Erythroblast (primary cell): ENCODE measurements at regions not wholly inside any gene's neighbourhood (a gene's known extent, or its start where the extent isn't known, plus 50 kb on each side); places are given as distances from the start of the nearest gene placed in this dataset.

ENCODE experiments used
- GATA1 ChIP-seq: IDR thresholded peaks from 2 replicates; pipeline ENCODE4 v1.6.1; 2011; ENCODE audit warnings: low read depth, mild to moderate bottlenecking, control low read depth, low read length, moderate library complexity
- POLR2A ChIP-seq: IDR thresholded peaks from 2 replicates; pipeline ENCODE4 v1.6.1; 2011; ENCODE audit warnings: mild to moderate bottlenecking, low read length

DNA sequence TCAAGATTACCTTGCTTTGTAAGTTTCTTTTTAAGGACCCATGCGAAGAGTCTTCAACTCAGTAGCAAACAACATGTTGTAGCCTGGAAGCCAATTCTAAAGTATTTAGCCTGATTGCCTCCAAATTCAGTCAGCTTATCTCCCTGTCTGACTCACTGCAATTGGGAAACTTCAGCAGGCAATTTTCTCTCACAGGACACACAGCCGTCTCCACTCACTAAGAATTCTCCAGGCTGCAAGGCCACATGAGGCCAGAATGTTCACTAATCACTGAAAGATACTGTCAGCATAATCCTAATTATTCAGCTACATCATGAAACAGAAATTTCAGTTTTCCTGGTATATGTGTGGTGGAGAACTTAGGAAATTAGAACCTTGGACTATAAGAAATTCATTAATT is 78.1 kb upstream of the PDE1A start:
- no peak for TF ChIP-seq POLR2A
- TF ChIP-seq GATA1 = no peak
